ENCODE measurements at regions not wholly inside any gene's neighbourhood (a gene's known extent, or its start where the extent isn't known, plus 50 kb on each side); places are given as distances from the start of the nearest gene placed in this dataset.

- no peak for TF ChIP-seq CTCF (IDR thresholded peaks at IDR 0.05)
- no peak for TF ChIP-seq POLR2A (IDR thresholded peaks at IDR 0.05)
- no peak for TF ChIP-seq POLR2AphosphoS5 (IDR thresholded peaks at IDR 0.05)
Measured at GRCh38 chr17:74150428-74151025, 53.0 kb upstream of the RPL38 start.

Measured in prostate gland (tissue), 2 donors.